ENCODE measurements at regions not wholly inside any gene's neighbourhood (a gene's known extent, or its start where the extent isn't known, plus 50 kb on each side); places are given as distances from the start of the nearest gene placed in this dataset.

- no peak for DNase-seq (ENCODE audit: low spot score)
- Histone ChIP-seq H3K27ac (ENCODE audit: poor library complexity, severe bottlenecking) (no peak overlapping the region), H3K36me3 (ENCODE audit: low read depth) (no peaks in the 10 kb centered on the region), H3K27me3 (ENCODE audit: insufficient read depth, poor library complexity, severe bottlenecking) (no peaks in the 10 kb centered on the region), H3K4me3 (ENCODE audit: severe bottlenecking) (no peak overlapping the region), H3K9me3 (ENCODE audit: severe bottlenecking) (no peaks in the 10 kb centered on the region), H3K4me1 (ENCODE audit: insufficient read depth, poor library complexity, severe bottlenecking) (no peaks in the 10 kb centered on the region)
- ATAC-seq (ENCODE audit: low read depth): no peak
- no peak for TF ChIP-seq CTCF (IDR thresholded peaks at IDR 0.05; ENCODE audit: poor library complexity, severe bottlenecking)
Measured at GRCh38 chr22:48560836-48561235, 1266.8 kb downstream of the BRD1 start.

- ATAC-seq (ENCODE audit: low read depth): no peak
- no peaks in the 10 kb centered on the region for H3K4me1 ChIP-seq (ENCODE audit: insufficient read depth, poor library complexity, severe bottlenecking)
- TF ChIP-seq CTCF (IDR thresholded peaks at IDR 0.05; ENCODE audit: poor library complexity, severe bottlenecking): no peak
- H3K9me3 ChIP-seq (ENCODE audit: severe bottlenecking): no peaks in the 10 kb centered on the region
- no peak for DNase-seq (ENCODE audit: low spot score)
- H3K27me3 ChIP-seq (ENCODE audit: insufficient read depth, poor library complexity, severe bottlenecking): no peaks in the 10 kb centered on the region
- no peaks in the 10 kb centered on the region for H3K36me3 ChIP-seq (ENCODE audit: low read depth)
- H3K27ac ChIP-seq (ENCODE audit: poor library complexity, severe bottlenecking): no peak overlapping the region
- no peak overlapping the region for H3K4me3 ChIP-seq (ENCODE audit: severe bottlenecking)
Measured at GRCh38 chr22:48560389-48560751, 1267.3 kb downstream of the BRD1 start.

- no peak overlapping the region for H3K4me3 ChIP-seq (ENCODE audit: severe bottlenecking)
- DNase-seq (ENCODE audit: low spot score): no peak
- no peak for ATAC-seq (ENCODE audit: low read depth)
- H3K27ac ChIP-seq (ENCODE audit: poor library complexity, severe bottlenecking): no peak overlapping the region
- no peaks in the 10 kb centered on the region for H3K36me3 ChIP-seq (ENCODE audit: low read depth)
- no peaks in the 10 kb centered on the region for H3K27me3 ChIP-seq (ENCODE audit: insufficient read depth, poor library complexity, severe bottlenecking)
- no peaks in the 10 kb centered on the region for H3K9me3 ChIP-seq (ENCODE audit: severe bottlenecking)
- no peaks in the 10 kb centered on the region for H3K4me1 ChIP-seq (ENCODE audit: insufficient read depth, poor library complexity, severe bottlenecking)
- no peak for TF ChIP-seq CTCF (IDR thresholded peaks at IDR 0.05; ENCODE audit: poor library complexity, severe bottlenecking)
Measured at GRCh38 chr22:48559647-48560388, 1267.9 kb downstream of the BRD1 start.

GRCh38 chr22:48558606-48559402, 1268.9 kb downstream of the BRD1 start:
- TF ChIP-seq CTCF (IDR thresholded peaks at IDR 0.05; ENCODE audit: poor library complexity, severe bottlenecking): no peak

GRCh38 chr22:48558016-48558415, 1269.7 kb downstream of the BRD1 start:
- TF ChIP-seq CTCF (IDR thresholded peaks at IDR 0.05; ENCODE audit: poor library complexity, severe bottlenecking): no peak
- Histone ChIP-seq H3K9me3 (ENCODE audit: severe bottlenecking) (no peaks in the 10 kb centered on the region), H3K4me3 (ENCODE audit: severe bottlenecking) (no peak overlapping the region), H3K4me1 (ENCODE audit: insufficient read depth, poor library complexity, severe bottlenecking) (no peaks in the 10 kb centered on the region), H3K27ac (ENCODE audit: poor library complexity, severe bottlenecking) (no peak overlapping the region), H3K27me3 (ENCODE audit: insufficient read depth, poor library complexity, severe bottlenecking) (no peaks in the 10 kb centered on the region), H3K36me3 (ENCODE audit: low read depth) (no peaks in the 10 kb centered on the region)
- DNase-seq (ENCODE audit: low spot score) (no peak), ATAC-seq (ENCODE audit: low read depth) (no peak)

More at GRCh38 chr22:48558606-48559402, 1268.9 kb downstream of the BRD1 start:
- H3K4me3 ChIP-seq (ENCODE audit: severe bottlenecking): no peak overlapping the region
- no peaks in the 10 kb centered on the region for H3K27me3 ChIP-seq (ENCODE audit: insufficient read depth, poor library complexity, severe bottlenecking)
- DNase-seq (ENCODE audit: low spot score) (no peak), ATAC-seq (ENCODE audit: low read depth) (no peak)
- no peaks in the 10 kb centered on the region for H3K9me3 ChIP-seq (ENCODE audit: severe bottlenecking)
- H3K4me1 ChIP-seq (ENCODE audit: insufficient read depth, poor library complexity, severe bottlenecking): no peaks in the 10 kb centered on the region
- H3K27ac ChIP-seq (ENCODE audit: poor library complexity, severe bottlenecking): no peak overlapping the region
- no peaks in the 10 kb centered on the region for H3K36me3 ChIP-seq (ENCODE audit: low read depth)
